Activated CD8-positive, alpha-beta T cell treated with anti-CD3 and anti-CD28 coated beads for 36 hours (primary cell): ENCODE measurements at regions not wholly inside any gene's neighbourhood (a gene's known extent, or its start where the extent isn't known, plus 50 kb on each side); places are given as distances from the start of the nearest gene placed in this dataset.

Experiments used
- ATAC-seq: fragments of 200-7000 bp; cut with Tn5 transposase; one replicate; pipeline ENCODE4 v1.10.0; 2021; ENCODE audit warnings: mild to moderate bottlenecking, moderate library complexity
- CTCF ChIA-PET: fragments of 350-600 bp; sonication (Branson Sonifier 250); formaldehyde crosslinking; loops from one replicate; lab custom pipeline; 2021; ENCODE audit warnings: antibody characterized with exemption; lab: Charles Lee
- POLR2A ChIA-PET: fragments of 350-600 bp; sonication (Branson Sonifier 250); formaldehyde crosslinking; loops from one replicate; lab custom pipeline; 2021; ENCODE audit warnings: antibody characterized with exemption; lab: Charles Lee
- DNase-seq: peaks from one replicate; pipeline ENCODE4 v3.0.0-alpha.2; 2020
- H3K27ac Mint-ChIP-seq: one replicate; pipeline ENCODE4 v1.8.0; 2021; ENCODE audit warnings: mild to moderate bottlenecking, mixed read lengths
- H3K27me3 Mint-ChIP-seq: one replicate; pipeline ENCODE4 v1.8.0; 2021; ENCODE audit warnings: mixed read lengths
- H3K36me3 Mint-ChIP-seq: one replicate; pipeline ENCODE4 v1.8.0; 2021; ENCODE audit warnings: low read depth, mixed read lengths
- H3K4me1 Mint-ChIP-seq: one replicate; pipeline ENCODE4 v1.8.0; 2021; ENCODE audit warnings: low read depth, mixed read lengths
- H3K4me3 Mint-ChIP-seq: one replicate; pipeline ENCODE4 v1.8.0; 2021; ENCODE audit warnings: mild to moderate bottlenecking, moderate library complexity, mixed read lengths
- H3K9me3 Mint-ChIP-seq: one replicate; pipeline ENCODE4 v1.8.0; 2021; ENCODE audit warnings: mixed read lengths
- CTCF ChIP-seq: fragments of 200-600 bp; IDR thresholded peaks from one replicate; pipeline ENCODE4 v1.8.0; 2022; ENCODE audit warnings: antibody characterized with exemption, mild to moderate bottlenecking
- intact Hi-C: fragments of 100-400 bp; cut with micrococcal nuclease; formaldehyde crosslinking; loops from one replicate; pipeline ENCODE4 v1.10.0; 2022

DNA sequence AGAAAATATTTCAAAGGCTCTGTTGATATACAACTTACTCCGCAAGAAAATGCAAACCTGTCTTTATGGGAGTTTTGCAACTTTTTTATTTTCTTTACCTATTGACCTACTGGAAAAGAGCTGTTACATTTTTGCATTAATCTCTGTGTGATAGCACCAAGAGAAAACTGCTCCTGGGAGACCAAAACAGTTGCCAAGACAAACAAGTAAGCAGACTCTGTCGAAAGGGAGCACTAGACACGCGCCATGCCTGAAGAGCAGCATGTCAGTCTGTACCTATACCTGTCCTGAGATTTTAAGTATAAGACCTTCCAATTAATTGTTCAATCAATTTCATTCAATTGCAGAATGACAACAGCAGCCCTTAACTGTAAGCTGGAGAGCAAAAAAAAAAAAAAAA, 56.0 kb upstream of the TECRL start:
- H3K4me3 Mint-ChIP-seq = no peak overlapping the region
- ChIA-PET POLR2A (no interaction called here), CTCF (no interaction called here)
- H3K4me1 Mint-ChIP-seq = no peaks in the 10 kb centered on the region
- ATAC-seq (no peak), DNase-seq (no peak)
- H3K9me3 Mint-ChIP-seq = peaks cover 3% of the 10 kb centered on the region
- intact Hi-C loops = no loop called here
- no peak overlapping the region for H3K27ac Mint-ChIP-seq
- no peak for TF ChIP-seq CTCF
- no peaks in the 10 kb centered on the region for H3K27me3 Mint-ChIP-seq
- H3K36me3 Mint-ChIP-seq = no peaks in the 10 kb centered on the region

DNA sequence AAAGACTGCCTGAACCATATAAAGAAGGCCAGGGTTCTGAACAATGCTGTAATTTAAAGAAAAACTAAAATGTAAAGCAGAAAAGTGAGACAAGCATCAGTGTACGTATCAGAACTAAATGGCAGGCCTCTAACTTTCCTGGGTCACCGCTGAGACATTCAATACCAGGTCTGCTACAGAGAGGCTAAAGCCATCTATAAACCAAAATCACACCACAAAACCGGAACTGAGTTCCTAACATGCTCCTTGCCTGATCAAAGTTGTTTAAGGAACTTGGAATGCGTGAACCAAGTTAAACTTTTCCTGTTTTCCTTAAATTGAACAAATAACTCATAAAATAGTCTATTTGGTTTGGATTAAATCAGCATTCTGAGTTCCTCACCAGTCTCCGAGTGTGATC, 55.3 kb upstream of the TECRL start:
- POLR2A ChIA-PET = no interaction called here
- CTCF ChIA-PET = no interaction called here
- DNase-seq (no peak), ATAC-seq (no peak)
- Mint-ChIP-seq H3K4me3 (no peak overlapping the region), H3K9me3 (peaks cover 3% of the 10 kb centered on the region), H3K27me3 (no peaks in the 10 kb centered on the region), H3K27ac (no peak overlapping the region), H3K4me1 (no peaks in the 10 kb centered on the region), H3K36me3 (no peaks in the 10 kb centered on the region)
- intact Hi-C loops = no loop called here
- no peak for TF ChIP-seq CTCF
